Medulla oblongata (tissue), 1 donor: ENCODE measurements at regions not wholly inside any gene's neighbourhood (a gene's known extent, or its start where the extent isn't known, plus 50 kb on each side); places are given as distances from the start of the nearest gene placed in this dataset.
A peak's percentile ranks its signal among the peaks of the same experiment; 100 is the strongest.
"Not testable (repeated sequence)": the region's sequence is repeated elsewhere in the genome, so short reads cannot be mapped to it uniquely, and the experiment has no call there.

Source experiments
- DNase-seq: peaks from one replicate; pipeline ENCODE4 v3.0.0-alpha.2; 2015; ENCODE audit errors: extremely low spot score

- DNase-seq, result no peak
Observed at GRCh38 chr3:16053794-16054193, 120.7 kb upstream of the GALNT15 start.

- DNase-seq, result peak; percentile 26
Observed at GRCh38 chr3:16055606-16056211, 118.8 kb upstream of the GALNT15 start.

GRCh38 chr3:16056217-16056616 is 118.3 kb upstream of the GALNT15 start:
- no peak for DNase-seq

- no peak for DNase-seq
Observed at GRCh38 chr3:16058521-16058920, 116.0 kb upstream of the GALNT15 start.

GRCh38 chr3:16059081-16059537 is 115.4 kb upstream of the GALNT15 start:
- DNase-seq, result no peak

GRCh38 chr3:16059711-16060357 is 114.6 kb upstream of the GALNT15 start:
- no peak for DNase-seq

- peak; percentile 69 for DNase-seq
Observed at GRCh38 chr3:16060358-16060852, 114.1 kb upstream of the GALNT15 start.

GRCh38 chr3:16060945-16061344 is 113.5 kb upstream of the GALNT15 start:
- DNase-seq, result peak; percentile 41

GRCh38 chr3:16061491-16061890 is 113.0 kb upstream of the GALNT15 start:
- DNase-seq, result no peak

- peak; percentile 97 for DNase-seq
Observed at GRCh38 chr3:16063603-16064002, 110.9 kb upstream of the GALNT15 start.

- peak; percentile 92 for DNase-seq
Observed at GRCh38 chr3:16064642-16065414, 109.7 kb upstream of the GALNT15 start.

- DNase-seq, result no peak
Observed at GRCh38 chr3:16066545-16066944, 107.9 kb upstream of the GALNT15 start.

GRCh38 chr3:16066975-16067374 is 107.5 kb upstream of the GALNT15 start:
- DNase-seq, result no peak

- DNase-seq, result no peak
Observed at GRCh38 chr3:16067837-16068471, 106.5 kb upstream of the GALNT15 start.

GRCh38 chr3:16069149-16069922 is 105.1 kb upstream of the GALNT15 start:
- DNase-seq, result no peak

GRCh38 chr3:16070707-16071106 is 103.8 kb upstream of the GALNT15 start:
- no peak for DNase-seq

- no peak for DNase-seq
Observed at GRCh38 chr3:16071206-16071605, 103.3 kb upstream of the GALNT15 start.

- DNase-seq, result no peak
Observed at GRCh38 chr3:16072420-16073110, 101.9 kb upstream of the GALNT15 start.

- DNase-seq, result no peak
Observed at GRCh38 chr3:16073203-16073602, 101.3 kb upstream of the GALNT15 start.

- DNase-seq, result not testable (repeated sequence)
Observed at GRCh38 chr3:16073990-16074671, 100.3 kb upstream of the GALNT15 start.
